ENCODE measurements at regions not wholly inside any gene's neighbourhood (a gene's known extent, or its start where the extent isn't known, plus 50 kb on each side); places are given as distances from the start of the nearest gene placed in this dataset.
"Not testable (repeated sequence)": the region's sequence is repeated elsewhere in the genome, so short reads cannot be mapped to it uniquely, and the experiment has no call there.

DNA sequence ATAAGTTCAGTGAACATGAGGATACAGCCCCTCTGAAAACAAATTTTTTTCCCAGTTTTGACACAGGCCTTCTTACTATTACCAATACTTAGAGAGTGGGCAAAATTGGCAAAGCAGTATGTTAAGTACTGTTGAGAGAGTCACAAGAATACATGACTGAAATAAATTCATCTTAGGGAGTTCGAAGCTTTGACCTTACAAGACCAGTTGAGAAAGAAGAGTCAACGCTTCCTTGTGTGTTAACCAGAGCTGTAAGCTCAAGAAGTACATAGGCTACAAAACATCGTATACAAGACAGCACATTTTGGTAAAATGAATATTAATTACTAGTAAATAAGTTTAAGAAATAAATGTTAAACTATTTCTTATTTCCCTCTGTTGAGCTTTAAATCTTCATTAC lies 164.4 kb upstream of the RORA start:
- no peak for DNase-seq

DNA sequence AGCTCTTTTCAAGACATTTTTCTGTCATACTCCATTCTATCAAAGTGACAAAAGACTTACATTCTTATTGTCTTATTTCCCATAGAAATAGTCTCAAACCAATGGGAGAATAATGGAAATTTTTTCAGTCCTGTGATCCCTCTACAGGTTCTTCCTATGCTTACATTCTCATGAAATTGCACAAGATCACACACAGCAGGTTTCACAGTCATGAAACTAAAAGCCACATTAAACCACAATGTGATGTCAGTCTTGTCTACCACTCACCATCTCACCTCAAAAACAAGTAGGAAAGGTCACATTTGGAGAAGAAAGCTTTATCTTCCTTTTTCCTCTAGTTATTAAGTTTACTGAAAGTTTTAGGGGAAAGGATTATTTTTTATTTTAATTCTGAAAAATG lies 161.0 kb upstream of the RORA start:
- DNase-seq, result no peak

DNA sequence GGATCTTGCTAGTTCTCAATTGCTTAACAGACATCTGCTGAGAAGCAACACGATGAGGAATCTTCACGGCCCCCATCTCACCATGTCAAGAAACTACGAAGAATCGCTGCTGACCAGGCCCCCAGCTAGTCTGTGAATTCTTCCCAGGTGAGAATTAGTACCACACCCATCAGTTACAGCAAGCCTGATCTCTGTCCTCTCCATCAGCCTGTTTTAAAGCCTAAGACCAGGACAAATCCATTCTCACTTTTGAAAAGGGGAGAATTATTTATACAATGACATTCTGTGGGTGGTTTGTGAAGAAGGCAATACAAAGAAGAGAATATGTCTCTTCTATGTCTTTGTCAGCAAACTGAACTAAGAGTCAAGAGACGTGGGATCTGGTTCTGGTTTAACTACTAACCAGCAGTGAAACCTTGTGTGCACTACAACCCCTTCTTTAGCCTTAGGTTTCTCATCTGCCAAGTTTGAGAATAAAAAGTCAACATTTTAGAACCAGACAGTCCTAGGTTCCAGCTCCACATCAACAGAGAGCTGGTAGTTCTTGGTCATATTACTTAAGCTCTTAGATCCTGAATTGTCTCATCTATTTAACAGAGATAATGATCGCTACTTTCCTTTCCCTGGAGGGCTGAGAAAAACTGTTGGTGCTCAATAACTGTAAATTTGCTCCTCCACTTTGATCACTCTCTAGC lies 160.4 kb upstream of the RORA start:
- no peak for DNase-seq

- no peak for DNase-seq
Measured at GRCh38 chr15:61387675-61388074, 158.6 kb upstream of the RORA start.

GRCh38 chr15:61383421-61383820 lies 154.3 kb upstream of the RORA start:
- no peak for DNase-seq

DNA sequence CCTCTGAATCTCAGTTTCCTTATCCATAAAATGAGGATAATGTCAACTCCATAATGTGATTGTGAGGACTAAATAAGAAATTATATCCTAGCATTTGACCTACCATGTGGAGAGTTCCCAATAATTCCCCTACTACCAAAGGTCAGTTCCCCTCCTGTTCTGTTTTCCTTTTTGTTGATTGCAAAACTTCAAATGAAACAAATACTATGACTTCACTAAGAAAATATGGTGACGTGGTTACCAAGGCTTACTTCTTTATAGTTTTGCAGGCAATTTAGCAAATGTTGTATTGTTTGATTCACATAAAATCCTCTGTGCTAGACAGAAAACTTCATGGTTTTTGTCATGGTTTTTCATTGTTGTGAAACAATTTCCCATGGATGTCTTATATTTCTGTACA lies 153.8 kb upstream of the RORA start:
- no peak for DNase-seq

GRCh38 chr15:61381501-61381900 lies 152.4 kb upstream of the RORA start:
- DNase-seq, result no peak

DNA sequence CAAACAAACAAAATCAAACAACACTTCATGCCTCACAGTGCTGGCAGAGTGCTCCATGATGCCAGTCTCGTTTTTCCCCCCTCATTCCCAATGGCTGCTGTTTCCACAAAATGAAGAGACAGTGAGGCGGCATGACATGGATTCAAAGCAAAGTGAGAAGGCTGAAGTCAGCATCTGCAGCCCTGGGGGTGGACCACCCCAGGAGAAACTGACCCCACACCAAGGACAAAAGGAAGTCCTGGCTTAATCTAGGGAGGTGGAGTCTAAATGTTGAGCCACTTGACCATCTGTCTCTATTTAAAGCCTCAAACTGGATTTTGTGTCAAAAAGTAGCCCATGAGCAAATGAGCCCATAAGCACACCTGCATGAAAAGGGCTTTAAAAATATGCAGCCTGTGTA lies 151.2 kb upstream of the RORA start:
- no peak for DNase-seq

DNA sequence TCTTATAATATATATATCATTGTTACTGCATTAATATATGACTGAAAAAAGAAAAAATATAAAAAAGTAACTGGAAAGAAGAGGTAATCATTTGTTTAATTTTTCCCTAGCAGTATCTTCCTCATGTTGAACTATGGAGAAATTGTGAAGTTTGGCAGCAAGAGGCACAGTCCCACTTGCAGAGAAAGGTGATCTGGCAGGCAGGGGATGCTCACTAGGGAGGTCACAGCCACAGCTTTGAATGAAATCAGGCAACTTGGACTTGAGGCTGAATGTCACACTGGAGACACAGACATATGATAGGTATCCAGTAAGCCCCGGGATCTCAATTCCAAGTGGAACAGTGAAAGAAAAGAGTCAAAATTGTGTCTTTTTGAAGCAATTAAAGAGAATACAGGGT lies 149.9 kb upstream of the RORA start:
- no peak for DNase-seq

- no peak for DNase-seq
Measured at GRCh38 chr15:61376961-61377360, 147.9 kb upstream of the RORA start.

DNA sequence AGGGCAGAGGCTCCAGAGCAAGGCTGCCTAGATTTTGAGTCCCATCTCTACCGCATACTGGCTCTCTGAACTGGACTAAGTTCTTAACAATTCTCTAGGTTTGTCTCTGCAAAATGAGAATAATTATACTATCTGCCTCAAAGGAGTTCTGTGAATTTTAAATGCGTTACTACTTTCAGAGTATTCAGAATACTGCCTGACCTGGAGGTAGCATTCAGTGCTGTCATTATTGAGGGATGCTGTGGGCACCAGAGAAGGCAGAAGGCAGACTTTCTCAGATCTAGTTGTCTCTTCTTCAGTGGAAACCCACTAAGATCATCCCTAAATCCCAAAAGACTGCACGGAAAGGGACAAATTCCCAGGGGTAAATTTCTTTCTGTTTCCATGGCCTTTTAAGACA lies 147.4 kb upstream of the RORA start:
- no peak for DNase-seq

GRCh38 chr15:61374848-61375247 lies 145.7 kb upstream of the RORA start:
- DNase-seq, result no peak

DNA sequence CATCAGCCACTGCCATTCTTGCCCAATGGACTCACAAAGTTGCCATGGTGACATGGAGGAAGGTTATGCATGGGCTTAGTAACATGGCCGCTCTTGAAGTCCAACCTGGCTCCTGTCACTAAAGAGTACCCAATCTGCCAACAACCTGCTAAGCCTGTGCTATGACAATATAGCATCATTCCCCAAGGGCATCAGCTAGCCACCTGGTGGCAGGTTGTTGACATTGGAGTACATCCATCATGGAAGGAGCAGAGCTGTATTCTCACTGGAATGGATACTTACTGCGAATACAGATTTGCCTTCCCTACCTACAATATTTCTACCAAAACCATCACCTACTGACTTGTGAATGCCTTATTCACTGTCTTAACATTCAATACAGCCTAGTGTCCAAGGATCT lies 138.9 kb upstream of the RORA start:
- DNase-seq, result peak; percentile 3

GRCh38 chr15:61364871-61365270 lies 135.8 kb upstream of the RORA start:
- DNase-seq, result no peak

DNA sequence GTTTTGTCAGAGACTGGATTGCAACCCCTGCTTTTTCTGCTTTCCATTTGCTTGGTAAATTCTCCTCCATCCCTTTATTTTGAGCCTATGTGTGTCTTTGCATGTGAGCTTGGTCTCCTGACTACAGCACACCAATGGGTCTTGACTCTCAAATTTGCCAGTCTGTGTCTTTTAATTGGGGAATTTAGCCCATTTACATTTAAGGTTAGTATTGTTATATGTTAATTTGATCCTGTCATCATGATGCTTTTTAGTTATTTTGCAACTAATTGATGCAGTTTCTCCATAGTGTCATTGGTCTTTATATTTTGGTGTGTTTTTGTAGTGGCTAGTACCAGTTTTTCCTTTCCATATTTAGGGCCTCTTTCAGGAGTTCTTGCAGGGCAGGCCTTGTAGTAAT lies 133.8 kb upstream of the RORA start:
- not testable (repeated sequence) for DNase-seq

- DNase-seq, result no peak
Measured at GRCh38 chr15:61344293-61344692, 115.2 kb upstream of the RORA start.

DNA sequence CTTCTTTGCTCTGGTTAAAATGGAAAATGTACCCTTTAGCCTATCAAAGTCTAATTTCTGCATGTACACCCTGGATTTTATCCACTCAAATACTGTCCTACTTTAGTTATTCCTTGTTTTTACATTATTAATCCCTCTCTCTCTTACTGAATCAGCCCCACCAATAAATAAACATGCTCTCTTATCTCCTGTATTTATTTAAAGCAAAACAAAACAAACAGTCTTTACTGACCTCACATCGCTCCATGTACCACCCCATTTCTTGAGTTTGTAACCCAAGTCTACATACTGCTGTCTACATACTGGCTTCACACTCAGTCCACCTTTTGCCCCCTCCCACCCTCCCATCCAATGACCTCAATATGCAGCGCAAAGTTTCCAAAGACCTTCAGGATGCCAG lies 113.3 kb upstream of the RORA start:
- DNase-seq, result no peak

- DNase-seq, result no peak
Measured at GRCh38 chr15:61339516-61339915, 110.4 kb upstream of the RORA start.

GRCh38 chr15:61337541-61337940 lies 108.4 kb upstream of the RORA start:
- DNase-seq, result no peak

DNA sequence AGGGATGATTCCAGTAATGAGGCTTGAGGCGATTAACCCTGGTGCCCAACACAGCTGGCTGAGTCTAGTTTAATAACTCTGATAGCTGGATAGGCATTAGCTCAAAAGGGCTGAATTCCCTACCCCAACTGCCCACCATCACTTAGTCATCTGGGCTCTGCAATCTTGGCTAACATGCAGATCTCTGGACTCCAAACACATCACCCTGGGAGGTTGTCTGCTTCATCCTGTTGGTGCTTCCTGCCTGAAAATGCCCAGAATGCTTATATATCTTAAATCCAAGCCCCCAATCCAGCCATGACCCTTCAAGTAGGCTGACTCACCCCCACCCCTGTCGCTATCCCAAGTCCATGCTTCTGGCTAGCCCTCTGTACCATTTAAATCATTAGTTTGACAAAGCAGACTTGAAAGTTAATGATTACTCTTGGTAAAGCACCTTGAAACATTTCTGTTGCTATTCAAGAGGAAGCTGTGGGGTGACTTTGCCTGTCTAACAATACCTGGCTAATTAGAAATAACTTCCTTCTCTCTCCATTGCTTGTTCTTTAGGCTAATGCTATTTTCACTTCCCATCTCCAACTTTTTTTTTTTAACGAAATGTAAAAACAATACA lies 107.0 kb upstream of the RORA start:
- DNase-seq, result no peak

- DNase-seq, result not testable (repeated sequence)
Measured at GRCh38 chr15:61334714-61335113, 105.6 kb upstream of the RORA start.

- DNase-seq, result no peak
Measured at GRCh38 chr15:61331019-61331418, 101.9 kb upstream of the RORA start.

GRCh38 chr15:61327019-61327631 lies 98.0 kb upstream of the RORA start:
- DNase-seq, result peak; percentile 96

- no peak for DNase-seq
Measured at GRCh38 chr15:61319892-61320291, 90.8 kb upstream of the RORA start.

Data from NCI-H2029 treated with DMSO at 0.1 percent for 48 hours (cell line).